Mesendoderm (in vitro differentiated cells): ENCODE measurements at regions not wholly inside any gene's neighbourhood (a gene's known extent, or its start where the extent isn't known, plus 50 kb on each side); places are given as distances from the start of the nearest gene placed in this dataset.
A peak's percentile ranks its signal among the peaks of the same experiment; 100 is the strongest.

Experiments used
- DNase-seq: peaks from one replicate; pipeline ENCODE4 v3.0.0; 2013
- H2AK5ac ChIP-seq: 2 replicates; pipeline ENCODE4 v1.6.1; 2013; ENCODE audit warnings: low read length, inconsistent platforms
- H2BK120ac ChIP-seq: 2 replicates; pipeline ENCODE4 v1.6.1; 2013; ENCODE audit warnings: low read depth, mild to moderate bottlenecking, low read length, moderate library complexity, mixed read lengths
- H2BK15ac ChIP-seq: replicated peaks from 2 replicates; pipeline ENCODE4 v1.6.1; 2013; ENCODE audit warnings: low read depth, mild to moderate bottlenecking, moderate library complexity
- H2BK5ac ChIP-seq: 2 replicates; pipeline ENCODE4 v1.6.1; 2013; ENCODE audit warnings: low read length, inconsistent platforms
- H3K18ac ChIP-seq: 2 replicates; pipeline ENCODE4 v1.6.1; 2013; ENCODE audit warnings: mild to moderate bottlenecking, low read length, mixed read lengths
- H3K23ac ChIP-seq: one replicate; pipeline ENCODE4 v1.6.1; 2013; ENCODE audit warnings: low read length
- H3K27ac ChIP-seq: 2 replicates; pipeline ENCODE4 v1.5.1; 2013; ENCODE audit warnings: low read depth, mild to moderate bottlenecking, inconsistent platforms, low read length, moderate library complexity
- H3K27me3 ChIP-seq: 2 replicates; pipeline ENCODE4 v1.6.1; 2013; ENCODE audit warnings: low read length, control low read depth, mild to moderate bottlenecking, inconsistent platforms; ENCODE audit not compliant: insufficient read depth, poor library complexity
- H3K36me3 ChIP-seq: 2 replicates; pipeline ENCODE4 v1.6.1; 2013; ENCODE audit warnings: low read length, inconsistent platforms; ENCODE audit not compliant: control insufficient read depth, insufficient read depth
- H3K4ac ChIP-seq: one replicate; pipeline ENCODE4 v1.6.1; 2013; ENCODE audit warnings: low read depth, mild to moderate bottlenecking, low read length, moderate library complexity
- H3K4me1 ChIP-seq: 2 replicates; pipeline ENCODE4 v1.6.1; 2013; ENCODE audit warnings: low read depth, low read length, inconsistent platforms; ENCODE audit not compliant: control insufficient read depth
- H3K4me2 ChIP-seq: 2 replicates; pipeline ENCODE4 v1.6.1; 2013; ENCODE audit warnings: low read length
- H3K4me3 ChIP-seq: 2 replicates; pipeline ENCODE4 v1.5.1; 2013; ENCODE audit warnings: mild to moderate bottlenecking, low read length
- H3K56ac ChIP-seq: one replicate; pipeline ENCODE4 v1.6.1; 2013; ENCODE audit warnings: low read length
- H3K79me1 ChIP-seq: 2 replicates; pipeline ENCODE4 v1.6.1; 2013; ENCODE audit warnings: low read length, inconsistent platforms
- H3K79me2 ChIP-seq: 2 replicates; pipeline ENCODE4 v1.6.1; 2013; ENCODE audit warnings: mild to moderate bottlenecking, low read length; ENCODE audit not compliant: control insufficient read depth, insufficient read depth
- H3K9ac ChIP-seq: 2 replicates; pipeline ENCODE4 v1.6.1; 2013; ENCODE audit warnings: low read length, inconsistent platforms
- H4K5ac ChIP-seq: one replicate; pipeline ENCODE4 v1.6.1; 2013; ENCODE audit warnings: low read length
- H4K8ac ChIP-seq: one replicate; pipeline ENCODE4 v1.6.1; 2013; ENCODE audit warnings: low read depth, mild to moderate bottlenecking, control low read depth, low read length, moderate library complexity
- WGBS: extraction: QIAGEN DNeasy Blood & Tissue Kit; methylation state at CpG from one replicate; pipeline ENCODE4 v1.1.7; 2013; ENCODE audit warnings: low lambda C conversion rate, missing lambda C conversion rate; ENCODE audit not compliant: insufficient coverage; ENCODE audit errors: extremely low coverage; 5-methylcytosine and 5-hydroxymethylcytosine counted together

DNA sequence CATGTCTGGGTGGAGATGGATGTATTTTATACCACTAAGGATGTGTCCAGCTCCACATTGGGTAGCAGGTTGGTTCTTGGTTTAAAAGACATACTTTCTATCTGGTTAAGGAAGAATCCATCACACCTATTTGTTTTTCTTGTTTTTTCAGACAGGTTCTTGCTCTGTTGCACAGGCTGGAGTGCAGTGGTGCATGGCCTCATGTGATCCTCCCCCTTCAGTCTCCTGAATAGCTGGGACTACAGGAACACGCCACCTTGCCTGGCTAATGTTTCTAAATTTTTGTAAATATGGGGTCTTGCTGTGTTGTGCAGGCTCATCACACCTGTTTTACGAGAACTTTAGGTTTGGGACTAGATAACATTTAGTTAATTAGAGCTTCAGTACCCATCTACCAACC lies 80.2 kb upstream of the PRNP start:
- no peak for DNase-seq
- H2AK5ac ChIP-seq: no peak overlapping the region
- no CpG with 5 or more reads among the region's 2 CpGs for WGBS
- no peak overlapping the region for H2BK15ac ChIP-seq
- no peak overlapping the region for H3K4me3 ChIP-seq
- H3K9ac ChIP-seq: no peak overlapping the region
- no peak overlapping the region for H3K23ac ChIP-seq
- H3K36me3 ChIP-seq: no peaks in the 10 kb centered on the region
- H3K56ac ChIP-seq: no peak overlapping the region
- H4K5ac ChIP-seq: no peak overlapping the region
- no peak overlapping the region for H2BK5ac ChIP-seq
- H3K27ac ChIP-seq: no peak overlapping the region
- H3K18ac ChIP-seq: no peak overlapping the region
- H3K4me2 ChIP-seq: no peak overlapping the region
- no peak overlapping the region for H2BK120ac ChIP-seq
- H3K4ac ChIP-seq: no peak overlapping the region
- H3K79me1 ChIP-seq: no peaks in the 10 kb centered on the region
- H4K8ac ChIP-seq: no peak overlapping the region
- H3K27me3 ChIP-seq: no peaks in the 10 kb centered on the region
- H3K79me2 ChIP-seq: no peaks in the 10 kb centered on the region
- H3K4me1 ChIP-seq: no peaks in the 10 kb centered on the region

DNA sequence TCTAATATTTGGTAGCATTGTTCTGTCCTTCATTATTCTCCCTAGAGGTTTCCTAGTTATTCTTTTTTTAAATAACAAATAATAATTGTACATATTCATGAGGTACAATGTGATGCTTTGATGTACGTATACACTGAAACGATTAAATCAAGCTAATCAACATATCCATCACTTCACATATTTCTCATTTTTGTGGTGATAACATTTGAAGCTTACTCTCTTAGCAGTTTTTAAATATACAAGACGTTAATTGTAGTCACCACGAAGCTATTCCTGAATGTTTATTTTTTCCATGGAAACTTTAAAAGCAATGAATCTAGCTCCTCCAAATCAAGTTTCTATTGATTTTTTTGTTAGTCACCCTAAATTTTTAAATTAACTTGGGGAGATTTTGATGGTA lies 81.1 kb upstream of the PRNP start:
- WGBS: no CpG with 5 or more reads among the region's 4 CpGs
- Histone ChIP-seq H2AK5ac (no peak overlapping the region), H3K4me1 (no peaks in the 10 kb centered on the region)

DNA sequence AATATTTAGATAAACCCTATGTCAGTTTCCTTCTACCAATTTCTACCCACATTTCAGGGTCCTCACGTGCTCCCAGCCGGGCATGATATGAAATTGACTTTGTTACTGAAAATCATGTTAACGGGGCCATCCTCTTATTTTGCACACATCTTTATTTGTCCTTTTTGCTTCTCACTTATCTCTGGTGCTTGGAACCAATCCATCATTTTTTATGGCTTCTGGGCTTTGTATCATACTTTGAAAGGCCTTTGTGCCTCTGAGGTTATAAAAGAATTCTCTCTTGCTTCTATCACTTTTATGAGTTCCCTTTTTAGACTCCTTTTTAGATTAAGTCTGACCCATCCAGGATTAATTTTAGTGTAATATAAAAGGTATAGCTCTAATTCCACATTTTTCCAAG lies 81.7 kb upstream of the PRNP start:
- H3K23ac ChIP-seq: no peak overlapping the region
- no CpG with 5 or more reads among the region's 3 CpGs for WGBS
- H3K18ac ChIP-seq: no peak overlapping the region
- H4K8ac ChIP-seq: no peak overlapping the region
- no peak overlapping the region for H3K9ac ChIP-seq
- H3K27me3 ChIP-seq: no peaks in the 10 kb centered on the region
- H3K79me1 ChIP-seq: no peaks in the 10 kb centered on the region
- no peak overlapping the region for H2BK120ac ChIP-seq
- H3K4me1 ChIP-seq: no peaks in the 10 kb centered on the region
- no peaks in the 10 kb centered on the region for H3K79me2 ChIP-seq
- H3K4ac ChIP-seq: no peak overlapping the region
- H3K36me3 ChIP-seq: no peaks in the 10 kb centered on the region
- no peak overlapping the region for H3K4me2 ChIP-seq
- H3K27ac ChIP-seq: no peak overlapping the region
- H3K4me3 ChIP-seq: no peak overlapping the region
- no peak overlapping the region for H2AK5ac ChIP-seq
- H4K5ac ChIP-seq: no peak overlapping the region
- H2BK15ac ChIP-seq: no peak overlapping the region
- H2BK5ac ChIP-seq: no peak overlapping the region
- DNase-seq: no peak
- H3K56ac ChIP-seq: no peak overlapping the region

More for the DNA sequence above, 81.1 kb upstream of the PRNP start:
- no peaks in the 10 kb centered on the region for H3K79me1 ChIP-seq
- H2BK5ac ChIP-seq: no peak overlapping the region
- no peak for DNase-seq
- H3K27me3 ChIP-seq: no peaks in the 10 kb centered on the region
- no peak overlapping the region for H3K23ac ChIP-seq
- H3K27ac ChIP-seq: no peak overlapping the region
- no peak overlapping the region for H2BK120ac ChIP-seq
- H3K36me3 ChIP-seq: no peaks in the 10 kb centered on the region
- no peak overlapping the region for H3K9ac ChIP-seq
- H4K8ac ChIP-seq: no peak overlapping the region
- no peak overlapping the region for H3K4ac ChIP-seq
- H4K5ac ChIP-seq: no peak overlapping the region
- no peak overlapping the region for H3K4me3 ChIP-seq
- no peak overlapping the region for H3K4me2 ChIP-seq
- H3K56ac ChIP-seq: no peak overlapping the region
- no peak overlapping the region for H2BK15ac ChIP-seq
- no peaks in the 10 kb centered on the region for H3K79me2 ChIP-seq
- H3K18ac ChIP-seq: no peak overlapping the region

- H3K79me1 ChIP-seq: no peaks in the 10 kb centered on the region
- H3K4me1 ChIP-seq: no peaks in the 10 kb centered on the region
- H4K5ac ChIP-seq: no peak overlapping the region
- no peak overlapping the region for H4K8ac ChIP-seq
- no peak overlapping the region for H3K4me2 ChIP-seq
- DNase-seq: no peak
- H2BK120ac ChIP-seq: no peak overlapping the region
- H2AK5ac ChIP-seq: no peak overlapping the region
- no peak overlapping the region for H3K4me3 ChIP-seq
- H3K23ac ChIP-seq: no peak overlapping the region
- no peaks in the 10 kb centered on the region for H3K27me3 ChIP-seq
- no peak overlapping the region for H2BK5ac ChIP-seq
- no peak overlapping the region for H3K4ac ChIP-seq
- no peak overlapping the region for H3K9ac ChIP-seq
- WGBS: no CpG with 5 or more reads among the region's 11 CpGs
- H3K18ac ChIP-seq: no peak overlapping the region
- H3K79me2 ChIP-seq: no peaks in the 10 kb centered on the region
- no peak overlapping the region for H2BK15ac ChIP-seq
- H3K56ac ChIP-seq: no peak overlapping the region
- no peaks in the 10 kb centered on the region for H3K36me3 ChIP-seq
- no peak overlapping the region for H3K27ac ChIP-seq
These were observed 82.5 kb upstream of the PRNP start for GRCh38 chr20:4603724-4604123.

DNA sequence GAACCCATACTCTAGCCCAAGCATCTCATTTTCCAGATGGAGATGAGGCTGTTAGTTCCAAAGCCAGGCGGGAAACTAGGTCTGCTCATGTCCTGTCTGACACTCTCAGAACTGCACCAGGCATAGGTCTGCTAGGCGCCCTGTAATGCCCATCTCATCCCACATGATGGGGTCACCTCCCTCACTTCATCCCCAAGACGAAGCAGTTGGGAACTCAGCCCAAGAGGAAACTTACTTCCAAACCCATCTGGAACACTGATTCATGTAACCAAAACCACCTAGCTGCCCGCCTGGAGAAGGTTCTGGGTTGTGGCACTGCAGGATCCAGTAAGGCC lies 84.0 kb upstream of the PRNP start:
- Histone ChIP-seq H3K4me2 (no peak overlapping the region), H2AK5ac (no peak overlapping the region), H2BK5ac (no peak overlapping the region), H3K27ac (no peak overlapping the region), H3K36me3 (no peaks in the 10 kb centered on the region), H3K9ac (no peak overlapping the region), H3K56ac (no peak overlapping the region), H3K79me1 (no peaks in the 10 kb centered on the region), H2BK15ac (no peak overlapping the region), H2BK120ac (no peak overlapping the region), H3K27me3 (no peaks in the 10 kb centered on the region), H3K4me1 (no peaks in the 10 kb centered on the region), H3K23ac (no peak overlapping the region), H3K4me3 (no peak overlapping the region), H3K79me2 (no peaks in the 10 kb centered on the region), H4K8ac (no peak overlapping the region), H4K5ac (no peak overlapping the region), H3K4ac (no peak overlapping the region), H3K18ac (no peak overlapping the region)
- no peak for DNase-seq
- WGBS: no CpG with 5 or more reads among the region's 4 CpGs

DNA sequence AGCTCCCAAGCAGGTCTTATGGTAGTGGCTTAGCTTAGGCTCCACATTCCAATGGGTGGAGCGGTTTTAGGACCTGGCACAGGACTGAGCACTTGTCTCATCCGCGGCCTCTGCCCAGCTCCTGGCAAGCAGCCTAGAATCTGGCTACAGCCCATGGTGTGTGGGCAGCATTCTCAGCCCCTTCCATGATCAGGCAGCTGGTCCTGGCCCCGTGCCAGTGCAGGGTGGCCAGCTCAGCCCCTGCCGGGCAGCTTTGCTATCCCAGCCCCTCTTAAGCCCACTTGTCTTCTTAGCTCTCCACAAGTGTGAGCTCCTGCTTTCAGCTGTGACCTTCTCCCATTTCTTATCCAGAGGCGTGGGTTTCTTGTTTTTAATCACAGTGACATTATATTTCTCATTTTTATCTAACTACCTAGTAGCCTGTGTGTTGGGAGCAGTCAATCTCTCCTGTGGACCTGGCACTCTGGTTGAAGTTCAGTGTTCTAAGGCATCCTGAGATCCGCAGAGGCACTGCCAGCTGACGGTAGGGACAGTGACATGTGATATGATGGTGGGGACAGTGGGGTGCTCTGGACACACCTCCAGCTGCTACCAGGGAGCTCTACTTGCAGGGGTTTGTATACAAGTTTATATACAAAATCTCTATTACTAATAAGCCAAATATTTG lies 84.5 kb upstream of the PRNP start:
- Histone ChIP-seq H2BK15ac (no peak overlapping the region), H3K56ac (no peak overlapping the region), H3K23ac (peak overlapping the region; percentile 24), H2BK120ac (no peak overlapping the region), H3K4ac (no peak overlapping the region), H3K9ac (no peak overlapping the region), H3K18ac (no peak overlapping the region), H3K27me3 (no peaks in the 10 kb centered on the region), H3K79me2 (no peaks in the 10 kb centered on the region), H4K8ac (no peak overlapping the region), H3K4me1 (no peaks in the 10 kb centered on the region), H3K4me3 (no peak overlapping the region), H3K27ac (no peak overlapping the region), H4K5ac (no peak overlapping the region), H2BK5ac (no peak overlapping the region), H3K36me3 (no peaks in the 10 kb centered on the region), H3K79me1 (no peaks in the 10 kb centered on the region), H2AK5ac (no peak overlapping the region), H3K4me2 (no peak overlapping the region)
- no CpG with 5 or more reads among the region's 8 CpGs for WGBS
- no peak for DNase-seq
